K562 (cell line): ENCODE measurements at regions not wholly inside any gene's neighbourhood (a gene's known extent, or its start where the extent isn't known, plus 50 kb on each side); places are given as distances from the start of the nearest gene placed in this dataset.

Source experiments
- BCL6 ChIP-seq: fragments of 250-450 bp; sonication (Bioruptor Pico); IDR thresholded peaks from 2 replicates; pipeline ENCODE4 v1.4.0; 2020
- C11orf30 ChIP-seq: fragments of 450-650 bp; IDR thresholded peaks from 2 replicates; pipeline ENCODE4 v1.6.1; 2016; ENCODE audit warnings: low read depth, mild to moderate bottlenecking
- CHD2 ChIP-seq: IDR thresholded peaks from 2 replicates; pipeline ENCODE4 v1.6.1; 2011; ENCODE audit warnings: low read depth, low read length
- HDGF ChIP-seq: fragments of 450-650 bp; IDR thresholded peaks from 2 replicates; pipeline ENCODE4 v1.6.1; 2016
- POLR2A ChIP-seq: fragments of 450-650 bp; conservative IDR thresholded peaks from 2 replicates; pipeline ENCODE4 v1.6.1; 2016
- SMAD4 ChIP-seq: fragments of 250-450 bp; sonication (Bioruptor Pico); conservative IDR thresholded peaks from 2 replicates; pipeline ENCODE4 v1.8.0; 2021; ENCODE audit warnings: inconsistent platforms, mild to moderate bottlenecking, moderate library complexity
- ZNF431 ChIP-seq: sonication (generic); formaldehyde crosslinking; IDR thresholded peaks from 2 replicates; pipeline ENCODE4 v1.8.0; 2022; ENCODE audit warnings: mild to moderate bottlenecking, missing genetic modification reagents
- TF ChIP-seq, protein P1 (sequence below), 2 experiments: fragments of 450-650 bp in 1 of 2; sonication (generic) in 1 of 2; formaldehyde crosslinking in 1 of 2; IDR thresholded peaks in 1 of 2; conservative IDR thresholded peaks in 1 of 2; 2 replicates each; pipeline versions ENCODE4 v1.6.1 to v1.8.1; 2016 to 2023; ENCODE audit warnings: mild to moderate bottlenecking in 2 of 2, moderate library complexity in 2 of 2, inconsistent platforms in 1 of 2, missing genetic modification reagents in 1 of 2
- TF ChIP-seq, protein P2 (sequence below): fragments of 250-450 bp; sonication (Bioruptor Pico); IDR thresholded peaks from 2 replicates; pipeline ENCODE4 v1.8.0; 2021; ENCODE audit warnings: mild to moderate bottlenecking, moderate library complexity
- TF ChIP-seq, protein P3 (sequence below): IDR thresholded peaks from 2 replicates; pipeline ENCODE4 v1.6.1; 2014; ENCODE audit warnings: antibody characterized with exemption
- TF ChIP-seq, protein P4 (sequence below), 3 experiments: IDR thresholded peaks in 2 of 3; conservative IDR thresholded peaks in 1 of 3; 2 replicates each; pipeline ENCODE4 v1.5.1; 2011 to 2012; ENCODE audit warnings: low read length in 3 of 3, mild to moderate bottlenecking in 3 of 3, control low read depth in 2 of 3, improper control_type of control experiment in 1 of 3, inconsistent platforms in 1 of 3, low read depth in 1 of 3, mixed read lengths in 1 of 3, moderate library complexity in 1 of 3; ENCODE audit not compliant: insufficient read depth in 2 of 3

DNA sequence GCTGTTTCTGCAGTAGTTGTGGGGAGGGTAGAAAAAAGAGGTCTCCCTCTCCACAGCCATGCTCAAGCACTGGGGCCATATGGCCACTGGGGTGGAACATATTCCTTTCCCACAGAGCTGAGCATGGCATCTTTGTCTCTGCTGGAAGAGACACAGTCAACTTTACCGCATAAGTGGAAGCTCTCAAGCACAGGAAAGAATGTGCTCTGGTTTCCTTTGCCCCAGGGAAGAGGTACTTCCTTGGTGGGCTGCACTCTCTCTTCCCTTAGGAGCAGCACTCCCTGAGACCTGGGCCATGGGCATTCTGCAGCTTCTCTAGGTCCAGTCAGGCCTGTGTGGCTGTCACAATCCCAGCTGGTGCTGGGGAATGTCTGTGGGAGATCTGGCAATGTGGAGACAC lies 168.5 kb upstream of the ACTBL2 start:
- TF ChIP-seq, protein P1, sequence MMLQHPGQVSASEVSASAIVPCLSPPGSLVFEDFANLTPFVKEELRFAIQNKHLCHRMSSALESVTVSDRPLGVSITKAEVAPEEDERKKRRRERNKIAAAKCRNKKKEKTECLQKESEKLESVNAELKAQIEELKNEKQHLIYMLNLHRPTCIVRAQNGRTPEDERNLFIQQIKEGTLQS (IDR thresholded peaks at IDR 0.05) = no peak
- TF ChIP-seq, protein P1 (CRISPR knock-in tag; conservative IDR thresholded peaks at IDR 0.05) = no peak
- TF ChIP-seq SMAD4 (CRISPR knock-in tag) (no peak), BCL6 (CRISPR knock-in tag) (no peak), HDGF (no peak), CHD2 (no peak), ZNF431 (CRISPR knock-in tag) (no peak), C11orf30 (no peak), POLR2A (no peak)
- TF ChIP-seq, protein P2, sequence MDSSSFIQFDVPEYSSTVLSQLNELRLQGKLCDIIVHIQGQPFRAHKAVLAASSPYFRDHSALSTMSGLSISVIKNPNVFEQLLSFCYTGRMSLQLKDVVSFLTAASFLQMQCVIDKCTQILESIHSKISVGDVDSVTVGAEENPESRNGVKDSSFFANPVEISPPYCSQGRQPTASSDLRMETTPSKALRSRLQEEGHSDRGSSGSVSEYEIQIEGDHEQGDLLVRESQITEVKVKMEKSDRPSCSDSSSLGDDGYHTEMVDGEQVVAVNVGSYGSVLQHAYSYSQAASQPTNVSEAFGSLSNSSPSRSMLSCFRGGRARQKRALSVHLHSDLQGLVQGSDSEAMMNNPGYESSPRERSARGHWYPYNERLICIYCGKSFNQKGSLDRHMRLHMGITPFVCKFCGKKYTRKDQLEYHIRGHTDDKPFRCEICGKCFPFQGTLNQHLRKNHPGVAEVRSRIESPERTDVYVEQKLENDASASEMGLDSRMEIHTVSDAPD (CRISPR knock-in tag) = no peak
- TF ChIP-seq, protein P3, sequence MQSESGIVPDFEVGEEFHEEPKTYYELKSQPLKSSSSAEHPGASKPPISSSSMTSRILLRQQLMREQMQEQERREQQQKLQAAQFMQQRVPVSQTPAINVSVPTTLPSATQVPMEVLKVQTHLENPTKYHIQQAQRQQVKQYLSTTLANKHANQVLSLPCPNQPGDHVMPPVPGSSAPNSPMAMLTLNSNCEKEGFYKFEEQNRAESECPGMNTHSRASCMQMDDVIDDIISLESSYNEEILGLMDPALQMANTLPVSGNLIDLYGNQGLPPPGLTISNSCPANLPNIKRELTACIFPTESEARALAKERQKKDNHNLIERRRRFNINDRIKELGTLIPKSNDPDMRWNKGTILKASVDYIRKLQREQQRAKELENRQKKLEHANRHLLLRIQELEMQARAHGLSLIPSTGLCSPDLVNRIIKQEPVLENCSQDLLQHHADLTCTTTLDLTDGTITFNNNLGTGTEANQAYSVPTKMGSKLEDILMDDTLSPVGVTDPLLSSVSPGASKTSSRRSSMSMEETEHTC = no peak
- TF ChIP-seq, protein P4, sequence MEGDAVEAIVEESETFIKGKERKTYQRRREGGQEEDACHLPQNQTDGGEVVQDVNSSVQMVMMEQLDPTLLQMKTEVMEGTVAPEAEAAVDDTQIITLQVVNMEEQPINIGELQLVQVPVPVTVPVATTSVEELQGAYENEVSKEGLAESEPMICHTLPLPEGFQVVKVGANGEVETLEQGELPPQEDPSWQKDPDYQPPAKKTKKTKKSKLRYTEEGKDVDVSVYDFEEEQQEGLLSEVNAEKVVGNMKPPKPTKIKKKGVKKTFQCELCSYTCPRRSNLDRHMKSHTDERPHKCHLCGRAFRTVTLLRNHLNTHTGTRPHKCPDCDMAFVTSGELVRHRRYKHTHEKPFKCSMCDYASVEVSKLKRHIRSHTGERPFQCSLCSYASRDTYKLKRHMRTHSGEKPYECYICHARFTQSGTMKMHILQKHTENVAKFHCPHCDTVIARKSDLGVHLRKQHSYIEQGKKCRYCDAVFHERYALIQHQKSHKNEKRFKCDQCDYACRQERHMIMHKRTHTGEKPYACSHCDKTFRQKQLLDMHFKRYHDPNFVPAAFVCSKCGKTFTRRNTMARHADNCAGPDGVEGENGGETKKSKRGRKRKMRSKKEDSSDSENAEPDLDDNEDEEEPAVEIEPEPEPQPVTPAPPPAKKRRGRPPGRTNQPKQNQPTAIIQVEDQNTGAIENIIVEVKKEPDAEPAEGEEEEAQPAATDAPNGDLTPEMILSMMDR (IDR thresholded peaks at IDR 0.05 in 2 of 3, conservative IDR thresholded peaks at IDR 0.05 in 1 of 3; ENCODE audit: insufficient read depth in 2 of 3, low read depth in 1 of 3, low read length in 3 of 3) = no peak
